GM12872 (cell line): ENCODE measurements at regions not wholly inside any gene's neighbourhood (a gene's known extent, or its start where the extent isn't known, plus 50 kb on each side); places are given as distances from the start of the nearest gene placed in this dataset.

Source experiments
- CTCF ChIP-seq: IDR thresholded peaks from 3 replicates; pipeline ENCODE4 v1.5.1; 2011; ENCODE audit warnings: low read depth, mild to moderate bottlenecking, low read length, moderate library complexity; ENCODE audit not compliant: insufficient read depth

GRCh38 chrX:140110081-140110650, 144.8 kb upstream of the CXorf66 start:
- TF ChIP-seq CTCF: no peak

GRCh38 chrX:140104760-140105159, 139.4 kb upstream of the CXorf66 start:
- no peak for TF ChIP-seq CTCF

GRCh38 chrX:140099221-140099620, 133.9 kb upstream of the CXorf66 start:
- no peak for TF ChIP-seq CTCF

GRCh38 chrX:140092121-140092520, 126.8 kb upstream of the CXorf66 start:
- no peak for TF ChIP-seq CTCF

- TF ChIP-seq CTCF: no peak
These were observed 126.0 kb upstream of the CXorf66 start for GRCh38 chrX:140091125-140091886.

GRCh38 chrX:140090800-140091124, 125.4 kb upstream of the CXorf66 start:
- TF ChIP-seq CTCF: no peak

GRCh38 chrX:140088438-140088837, 123.1 kb upstream of the CXorf66 start:
- TF ChIP-seq CTCF: no peak
